ENCODE measurements at regions not wholly inside any gene's neighbourhood (a gene's known extent, or its start where the extent isn't known, plus 50 kb on each side); places are given as distances from the start of the nearest gene placed in this dataset.

DNA sequence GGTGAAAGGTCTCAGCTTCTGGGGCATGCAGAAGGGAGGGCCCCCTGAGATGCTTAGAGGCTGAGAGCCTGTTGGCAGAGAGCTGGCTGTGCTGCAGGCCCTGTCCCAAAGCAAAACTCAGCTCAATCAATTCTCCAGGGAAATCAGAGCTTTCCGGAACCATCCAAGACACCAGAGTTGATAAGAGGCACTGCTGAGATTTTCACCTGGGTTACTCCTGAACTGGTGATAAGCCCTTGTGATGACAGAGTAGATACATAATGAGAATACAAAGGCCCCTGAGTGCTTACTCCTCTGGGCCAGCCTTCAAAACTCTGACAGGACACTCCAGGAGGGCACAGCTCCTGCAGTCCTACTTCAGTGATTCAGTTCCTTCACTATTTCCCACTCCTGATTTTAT is 63.9 kb downstream of the ARL6IP4 start:
- TF ChIP-seq, protein P1, sequence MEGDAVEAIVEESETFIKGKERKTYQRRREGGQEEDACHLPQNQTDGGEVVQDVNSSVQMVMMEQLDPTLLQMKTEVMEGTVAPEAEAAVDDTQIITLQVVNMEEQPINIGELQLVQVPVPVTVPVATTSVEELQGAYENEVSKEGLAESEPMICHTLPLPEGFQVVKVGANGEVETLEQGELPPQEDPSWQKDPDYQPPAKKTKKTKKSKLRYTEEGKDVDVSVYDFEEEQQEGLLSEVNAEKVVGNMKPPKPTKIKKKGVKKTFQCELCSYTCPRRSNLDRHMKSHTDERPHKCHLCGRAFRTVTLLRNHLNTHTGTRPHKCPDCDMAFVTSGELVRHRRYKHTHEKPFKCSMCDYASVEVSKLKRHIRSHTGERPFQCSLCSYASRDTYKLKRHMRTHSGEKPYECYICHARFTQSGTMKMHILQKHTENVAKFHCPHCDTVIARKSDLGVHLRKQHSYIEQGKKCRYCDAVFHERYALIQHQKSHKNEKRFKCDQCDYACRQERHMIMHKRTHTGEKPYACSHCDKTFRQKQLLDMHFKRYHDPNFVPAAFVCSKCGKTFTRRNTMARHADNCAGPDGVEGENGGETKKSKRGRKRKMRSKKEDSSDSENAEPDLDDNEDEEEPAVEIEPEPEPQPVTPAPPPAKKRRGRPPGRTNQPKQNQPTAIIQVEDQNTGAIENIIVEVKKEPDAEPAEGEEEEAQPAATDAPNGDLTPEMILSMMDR (optimal IDR thresholded peaks at IDR 0.05 in 1 of 3, IDR thresholded peaks at IDR 0.05 in 1 of 3, conservative IDR thresholded peaks at IDR 0.05 in 1 of 3; ENCODE audit: extremely low read depth in 1 of 3, insufficient read depth in 2 of 3, low read length in 3 of 3) = no peak
- TF ChIP-seq EZH2 (IDR thresholded peaks at IDR 0.05; ENCODE audit: low read length) = no peak
